MM.1S (cell line): ENCODE measurements at regions not wholly inside any gene's neighbourhood (a gene's known extent, or its start where the extent isn't known, plus 50 kb on each side); places are given as distances from the start of the nearest gene placed in this dataset.

Experiments used
- DNase-seq: peaks from one replicate; pipeline ENCODE4 v3.0.0-alpha.2; 2015
- H2AFZ ChIP-seq: fragments of 300-600 bp; sonication (generic); 2 replicates; pipeline ENCODE4 v1.6.0; 2016; ENCODE audit warnings: antibody characterized with exemption, low read length
- H3F3A ChIP-seq: fragments of 300-600 bp; sonication (generic); 2 replicates; pipeline ENCODE4 v1.6.1; 2016; ENCODE audit warnings: mild to moderate bottlenecking, antibody characterized with exemption, low read length, moderate library complexity, mixed read lengths; ENCODE audit not compliant: insufficient read depth
- H3K27ac ChIP-seq: fragments of 300-600 bp; sonication (generic); 2 replicates; pipeline ENCODE4 v1.5.1; 2016; ENCODE audit warnings: mild to moderate bottlenecking, low read length
- H3K27me3 ChIP-seq: fragments of 300-600 bp; sonication (generic); replicated peaks from 2 replicates; pipeline ENCODE4 v1.6.0; 2016; ENCODE audit warnings: low read length; ENCODE audit not compliant: insufficient read depth
- H3K36me3 ChIP-seq: fragments of 300-600 bp; sonication (generic); replicated peaks from 2 replicates; pipeline ENCODE4 v1.6.1; 2016; ENCODE audit warnings: mild to moderate bottlenecking, low read length, mixed read lengths; ENCODE audit not compliant: insufficient read depth
- H3K4me1 ChIP-seq: fragments of 300-600 bp; sonication (generic); 2 replicates; pipeline ENCODE4 v1.6.1; 2016; ENCODE audit warnings: low read length, mixed read lengths
- H3K4me2 ChIP-seq: fragments of 300-600 bp; sonication (generic); 2 replicates; pipeline ENCODE4 v1.6.0; 2016; ENCODE audit warnings: low read depth, low read length
- H3K4me3 ChIP-seq: fragments of 300-600 bp; sonication (generic); 2 replicates; pipeline ENCODE4 v1.5.1; 2016; ENCODE audit warnings: low read length, mixed read lengths
- H3K79me2 ChIP-seq: fragments of 300-600 bp; sonication (generic); 2 replicates; pipeline ENCODE4 v1.6.1; 2016; ENCODE audit warnings: mixed run types, low read length, mixed read lengths
- H3K9ac ChIP-seq: fragments of 300-600 bp; sonication (generic); 2 replicates; pipeline ENCODE4 v1.6.1; 2016; ENCODE audit warnings: low read length, mixed read lengths
- H3K9me2 ChIP-seq: fragments of 300-600 bp; sonication (generic); replicated peaks from 2 replicates; pipeline ENCODE4 v1.6.1; 2016; ENCODE audit warnings: mild to moderate bottlenecking, low read length, mixed read lengths; ENCODE audit not compliant: insufficient read depth
- H3K9me3 ChIP-seq: fragments of 300-600 bp; sonication (generic); replicated peaks from 2 replicates; pipeline ENCODE4 v1.6.1; 2016; ENCODE audit warnings: mild to moderate bottlenecking, low read length, mixed read lengths; ENCODE audit not compliant: insufficient read depth
- H4K20me1 ChIP-seq: fragments of 300-600 bp; sonication (generic); 2 replicates; pipeline ENCODE4 v1.6.1; 2016; ENCODE audit warnings: mild to moderate bottlenecking, low read length, moderate library complexity, mixed read lengths; ENCODE audit not compliant: insufficient read depth
- CTCF ChIP-seq: fragments of 300-600 bp; sonication (generic); IDR thresholded peaks from 2 replicates; pipeline ENCODE4 v1.5.1; 2016; ENCODE audit warnings: antibody characterized with exemption, low read length, mixed read lengths
- EZH2 ChIP-seq: fragments of 300-600 bp; sonication (generic); optimal IDR thresholded peaks from 2 replicates; pipeline ENCODE3; 2017; ENCODE audit warnings: low read depth, mild to moderate bottlenecking, antibody characterized with exemption, low read length, mixed read lengths
- EZH2phosphoT487 ChIP-seq: fragments of 300-600 bp; sonication (generic); IDR thresholded peaks from 2 replicates; pipeline ENCODE4 v1.6.1; 2018; ENCODE audit warnings: antibody characterized with exemption, low read length

- Histone ChIP-seq H3K79me2 (no peaks in the 10 kb centered on the region), H3K9me3 (no peaks in the 10 kb centered on the region), H3K4me2 (no peak overlapping the region), H3F3A (no peaks in the 10 kb centered on the region), H3K9ac (no peak overlapping the region), H3K9me2 (no peaks in the 10 kb centered on the region), H3K27ac (no peak overlapping the region), H3K27me3 (no peaks in the 10 kb centered on the region), H3K4me3 (no peak overlapping the region), H4K20me1 (no peaks in the 10 kb centered on the region), H3K36me3 (no peaks in the 10 kb centered on the region), H3K4me1 (peaks cover 13% of the 10 kb centered on the region), H2AFZ (no peak overlapping the region)
- no peak for DNase-seq
- TF ChIP-seq EZH2phosphoT487 (no peak), CTCF (no peak), EZH2 (no peak)
Observed at GRCh38 chr2:12264146-12264545, 452.6 kb upstream of the TRIB2 start.

- Histone ChIP-seq H3K27ac (no peak overlapping the region), H3K9me2 (no peaks in the 10 kb centered on the region), H3K4me1 (peaks cover 13% of the 10 kb centered on the region), H3F3A (no peaks in the 10 kb centered on the region), H4K20me1 (no peaks in the 10 kb centered on the region), H3K9ac (no peak overlapping the region), H2AFZ (no peak overlapping the region), H3K9me3 (no peaks in the 10 kb centered on the region), H3K4me2 (no peak overlapping the region), H3K27me3 (no peaks in the 10 kb centered on the region), H3K36me3 (no peaks in the 10 kb centered on the region), H3K79me2 (no peaks in the 10 kb centered on the region), H3K4me3 (no peak overlapping the region)
- TF ChIP-seq CTCF (no peak), EZH2 (no peak), EZH2phosphoT487 (no peak)
- DNase-seq = no peak
Observed at GRCh38 chr2:12265646-12266045, 451.1 kb upstream of the TRIB2 start.

- no peak for DNase-seq
Observed at GRCh38 chr2:12267042-12267441, 449.7 kb upstream of the TRIB2 start.

More at GRCh38 chr2:12267042-12267441, 449.7 kb upstream of the TRIB2 start:
- Histone ChIP-seq H2AFZ (no peak overlapping the region), H3K4me2 (no peak overlapping the region), H3K9me2 (no peaks in the 10 kb centered on the region), H3K4me3 (no peak overlapping the region), H3K4me1 (peaks cover 11% of the 10 kb centered on the region), H3K27me3 (no peaks in the 10 kb centered on the region), H3F3A (no peaks in the 10 kb centered on the region), H3K79me2 (no peaks in the 10 kb centered on the region), H3K9ac (no peak overlapping the region), H3K27ac (no peak overlapping the region), H4K20me1 (no peaks in the 10 kb centered on the region), H3K36me3 (no peaks in the 10 kb centered on the region), H3K9me3 (no peaks in the 10 kb centered on the region)
- no peak for TF ChIP-seq CTCF
- TF ChIP-seq EZH2phosphoT487 = no peak
- TF ChIP-seq EZH2 = no peak
